Ishikawa (cell line): ENCODE measurements at regions not wholly inside any gene's neighbourhood (a gene's known extent, or its start where the extent isn't known, plus 50 kb on each side); places are given as distances from the start of the nearest gene placed in this dataset.

Experiments
- CEBPB ChIP-seq: IDR thresholded peaks from 2 replicates; pipeline ENCODE4 v1.6.1; 2012
- CREB1 ChIP-seq: IDR thresholded peaks from 2 replicates; pipeline ENCODE4 v1.6.1; 2012; ENCODE audit warnings: low read depth
- EGR1 ChIP-seq: IDR thresholded peaks from 2 replicates; pipeline ENCODE4 v1.6.1; 2012
- EP300 ChIP-seq: IDR thresholded peaks from 2 replicates; pipeline ENCODE4 v1.6.1; 2012; ENCODE audit warnings: borderline replicate concordance
- FOXM1 ChIP-seq: IDR thresholded peaks from 2 replicates; pipeline ENCODE4 v1.6.1; 2012; ENCODE audit warnings: low read depth, borderline replicate concordance
- NFIC ChIP-seq: IDR thresholded peaks from 2 replicates; pipeline ENCODE4 v1.6.1; 2012
- TAF1 ChIP-seq: IDR thresholded peaks from 2 replicates; pipeline ENCODE4 v1.6.1; 2012; ENCODE audit warnings: low read depth, mild to moderate bottlenecking
- TCF12 ChIP-seq: IDR thresholded peaks from 2 replicates; pipeline ENCODE4 v1.6.1; 2012; ENCODE audit warnings: low read depth
- TEAD4 ChIP-seq: IDR thresholded peaks from 2 replicates; pipeline ENCODE4 v1.6.1; 2012
- YY1 ChIP-seq: IDR thresholded peaks from 2 replicates; pipeline ENCODE4 v1.6.1; 2012; ENCODE audit warnings: low read depth
- ZBTB7A ChIP-seq: IDR thresholded peaks from 2 replicates; pipeline ENCODE4 v1.6.1; 2012; ENCODE audit warnings: low read depth
- TF ChIP-seq, protein P1 (sequence below): IDR thresholded peaks from 2 replicates; pipeline ENCODE4 v1.6.1; 2012
- TF ChIP-seq, protein P2 (sequence below): IDR thresholded peaks from 2 replicates; pipeline ENCODE4 v1.6.1; 2012
- TF ChIP-seq, protein P3 (sequence below): IDR thresholded peaks from 2 replicates; pipeline ENCODE4 v1.6.1; 2012; ENCODE audit warnings: low read depth, mild to moderate bottlenecking

DNA sequence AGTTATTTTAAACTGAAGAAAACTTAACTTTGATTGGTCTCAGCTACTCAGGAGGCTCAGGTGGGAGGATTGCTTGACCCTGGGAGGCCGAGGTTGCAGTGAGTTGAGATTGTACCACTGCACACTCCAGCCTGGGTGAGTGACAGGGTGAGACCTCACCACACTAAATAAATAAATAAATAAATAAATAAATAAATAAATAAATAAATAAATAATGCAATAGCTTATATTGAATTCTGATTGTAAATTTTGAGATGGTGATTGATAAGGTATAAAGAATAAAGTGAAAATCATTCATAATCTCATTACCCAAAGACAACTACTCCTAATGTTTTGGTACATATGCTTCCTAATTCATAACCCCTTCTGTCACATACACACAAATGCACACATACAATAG lies 58.1 kb downstream of the TUBA3C start:
- TF ChIP-seq, protein P1, sequence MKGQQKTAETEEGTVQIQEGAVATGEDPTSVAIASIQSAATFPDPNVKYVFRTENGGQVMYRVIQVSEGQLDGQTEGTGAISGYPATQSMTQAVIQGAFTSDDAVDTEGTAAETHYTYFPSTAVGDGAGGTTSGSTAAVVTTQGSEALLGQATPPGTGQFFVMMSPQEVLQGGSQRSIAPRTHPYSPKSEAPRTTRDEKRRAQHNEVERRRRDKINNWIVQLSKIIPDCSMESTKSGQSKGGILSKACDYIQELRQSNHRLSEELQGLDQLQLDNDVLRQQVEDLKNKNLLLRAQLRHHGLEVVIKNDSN, result no peak
- TF ChIP-seq NFIC (no peak), CEBPB (no peak), TAF1 (no peak), FOXM1 (no peak), ZBTB7A (no peak), TEAD4 (no peak)
- TF ChIP-seq, protein P2, sequence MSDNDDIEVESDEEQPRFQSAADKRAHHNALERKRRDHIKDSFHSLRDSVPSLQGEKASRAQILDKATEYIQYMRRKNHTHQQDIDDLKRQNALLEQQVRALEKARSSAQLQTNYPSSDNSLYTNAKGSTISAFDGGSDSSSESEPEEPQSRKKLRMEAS, result no peak

DNA sequence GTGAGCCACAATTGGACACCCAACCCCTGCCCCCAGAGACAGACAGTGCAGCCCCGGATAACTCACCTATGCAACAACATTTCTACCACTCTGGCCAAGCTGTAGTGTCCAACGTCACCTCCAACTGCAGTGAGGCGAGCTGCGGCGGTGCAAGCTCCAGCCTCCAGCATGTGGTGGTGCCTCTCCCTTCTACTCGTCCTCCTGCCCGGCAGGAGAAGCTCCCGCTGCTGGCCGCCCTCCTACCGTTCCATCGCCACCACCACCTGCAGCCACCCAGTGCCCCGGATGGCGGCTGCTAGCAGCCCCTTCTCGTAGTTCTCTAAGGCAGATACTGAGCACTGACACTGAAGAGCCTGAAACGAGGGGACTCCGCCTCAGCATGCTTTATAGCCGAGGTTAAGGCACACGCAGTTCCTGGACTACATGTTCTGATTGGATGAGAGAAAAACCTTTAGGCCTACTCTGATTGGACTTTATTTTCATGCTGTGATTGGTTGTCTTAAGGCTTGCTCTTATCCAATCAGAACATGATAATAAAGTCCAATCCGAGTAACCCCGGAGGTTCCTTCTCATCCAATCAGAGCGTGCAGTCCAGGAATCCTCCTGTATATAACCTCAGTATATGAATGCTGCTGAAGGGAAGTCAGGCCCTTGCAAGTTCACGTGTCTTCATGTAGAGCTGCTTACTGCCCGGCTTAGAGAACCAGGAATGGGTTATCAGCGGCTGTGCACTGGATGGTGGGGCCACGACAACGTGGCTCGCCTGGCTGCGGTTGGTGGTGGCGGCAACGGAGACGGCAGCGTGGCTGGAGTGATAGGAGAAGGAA lies 63.5 kb downstream of the TUBA3C start:
- TF ChIP-seq EP300 (no peak), TAF1 (no peak), CEBPB (no peak)

DNA sequence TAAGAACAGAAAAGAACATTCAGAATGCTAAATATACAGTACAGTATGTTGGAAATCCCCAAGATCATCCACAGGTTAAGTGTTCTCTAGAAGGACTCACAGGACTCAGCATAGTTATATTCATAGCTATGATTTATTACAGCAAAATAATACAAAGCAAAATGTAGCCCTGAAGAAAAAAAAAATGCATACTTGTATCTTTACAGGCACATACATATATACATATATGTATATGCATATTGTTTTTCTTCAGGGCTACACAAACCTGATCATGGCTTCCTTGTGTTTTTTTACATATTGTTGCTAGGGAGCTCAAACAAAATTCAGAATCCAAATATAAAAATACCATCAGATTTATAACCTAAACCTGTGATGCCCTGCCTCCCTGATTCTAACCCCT lies 78.5 kb downstream of the TUBA3C start:
- TF ChIP-seq TEAD4 (no peak), CEBPB (no peak), FOXM1 (no peak), CREB1 (no peak), ZBTB7A (no peak)
- TF ChIP-seq, protein P3, sequence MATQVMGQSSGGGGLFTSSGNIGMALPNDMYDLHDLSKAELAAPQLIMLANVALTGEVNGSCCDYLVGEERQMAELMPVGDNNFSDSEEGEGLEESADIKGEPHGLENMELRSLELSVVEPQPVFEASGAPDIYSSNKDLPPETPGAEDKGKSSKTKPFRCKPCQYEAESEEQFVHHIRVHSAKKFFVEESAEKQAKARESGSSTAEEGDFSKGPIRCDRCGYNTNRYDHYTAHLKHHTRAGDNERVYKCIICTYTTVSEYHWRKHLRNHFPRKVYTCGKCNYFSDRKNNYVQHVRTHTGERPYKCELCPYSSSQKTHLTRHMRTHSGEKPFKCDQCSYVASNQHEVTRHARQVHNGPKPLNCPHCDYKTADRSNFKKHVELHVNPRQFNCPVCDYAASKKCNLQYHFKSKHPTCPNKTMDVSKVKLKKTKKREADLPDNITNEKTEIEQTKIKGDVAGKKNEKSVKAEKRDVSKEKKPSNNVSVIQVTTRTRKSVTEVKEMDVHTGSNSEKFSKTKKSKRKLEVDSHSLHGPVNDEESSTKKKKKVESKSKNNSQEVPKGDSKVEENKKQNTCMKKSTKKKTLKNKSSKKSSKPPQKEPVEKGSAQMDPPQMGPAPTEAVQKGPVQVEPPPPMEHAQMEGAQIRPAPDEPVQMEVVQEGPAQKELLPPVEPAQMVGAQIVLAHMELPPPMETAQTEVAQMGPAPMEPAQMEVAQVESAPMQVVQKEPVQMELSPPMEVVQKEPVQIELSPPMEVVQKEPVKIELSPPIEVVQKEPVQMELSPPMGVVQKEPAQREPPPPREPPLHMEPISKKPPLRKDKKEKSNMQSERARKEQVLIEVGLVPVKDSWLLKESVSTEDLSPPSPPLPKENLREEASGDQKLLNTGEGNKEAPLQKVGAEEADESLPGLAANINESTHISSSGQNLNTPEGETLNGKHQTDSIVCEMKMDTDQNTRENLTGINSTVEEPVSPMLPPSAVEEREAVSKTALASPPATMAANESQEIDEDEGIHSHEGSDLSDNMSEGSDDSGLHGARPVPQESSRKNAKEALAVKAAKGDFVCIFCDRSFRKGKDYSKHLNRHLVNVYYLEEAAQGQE, result no peak
- TF ChIP-seq, protein P1, result no peak

DNA sequence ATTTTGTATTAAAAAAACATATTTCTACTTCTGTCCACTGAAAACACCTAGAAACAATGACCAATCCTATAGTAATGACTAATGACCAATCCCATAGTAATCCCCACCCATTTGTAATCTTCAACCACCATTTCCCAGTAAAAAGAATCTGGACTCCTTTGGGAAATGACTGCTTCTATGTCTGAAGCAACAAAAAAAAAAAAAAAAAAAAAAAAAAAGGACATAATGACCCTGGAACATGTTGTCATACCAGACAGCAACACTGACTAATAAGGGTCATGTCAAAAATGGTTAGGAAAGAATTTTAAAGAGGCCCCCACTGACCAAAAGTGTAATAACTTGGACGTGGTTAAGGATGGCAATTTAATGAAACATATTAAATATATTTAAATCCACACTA lies 88.3 kb downstream of the TUBA3C start:
- TF ChIP-seq YY1 (no peak), CEBPB (no peak), EGR1 (no peak), ZBTB7A (no peak), EP300 (no peak), TCF12 (no peak)
- TF ChIP-seq, protein P2, result no peak
- TF ChIP-seq, protein P1, result no peak

DNA sequence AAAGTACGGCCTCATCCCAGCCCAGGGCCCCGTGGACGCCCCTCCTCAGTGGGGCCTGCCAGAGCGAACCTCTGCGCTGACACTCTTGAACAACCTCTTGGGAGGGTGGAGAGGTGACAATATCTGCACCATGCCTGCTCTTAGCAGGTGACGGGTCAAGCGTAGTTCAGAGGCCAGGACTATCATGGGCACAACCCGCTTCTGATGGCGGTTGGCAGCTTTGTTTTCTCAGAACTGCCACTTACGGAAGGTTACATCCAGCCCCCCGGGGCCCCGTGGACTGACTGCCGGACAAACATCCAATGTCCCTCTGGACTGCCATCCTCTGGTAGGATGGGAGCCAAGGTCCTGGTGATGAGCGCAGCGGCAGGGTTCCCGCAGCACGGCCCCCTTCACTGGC lies 91.1 kb downstream of the TUBA3C start:
- no peak for TF ChIP-seq TAF1
- no peak for TF ChIP-seq NFIC
- TF ChIP-seq EGR1, result no peak
- TF ChIP-seq CREB1, result no peak
- TF ChIP-seq, protein P3, result no peak
- no peak for TF ChIP-seq EP300
- no peak for TF ChIP-seq ZBTB7A
- TF ChIP-seq, protein P1, result no peak
- TF ChIP-seq YY1, result no peak
- no peak for TF ChIP-seq FOXM1
- TF ChIP-seq, protein P2, result no peak
